DND-41 (cell line): ENCODE measurements at regions not wholly inside any gene's neighbourhood (a gene's known extent, or its start where the extent isn't known, plus 50 kb on each side); places are given as distances from the start of the nearest gene placed in this dataset.

ENCODE experiments used
- ATAC-seq: fragments of 200-7000 bp; cut with Tn5 transposase; 3 replicates; pipeline ENCODE4 v1.9.1; 2021; ENCODE audit warnings: low read depth; ENCODE audit not compliant: insufficient read depth
- DNase-seq: peaks from one replicate; pipeline ENCODE4 v3.0.0-alpha.2; 2020
- H2AFZ ChIP-seq: 2 replicates; pipeline ENCODE4 v1.6.0; 2012; ENCODE audit warnings: low read depth, low read length
- H3K27ac ChIP-seq: 2 replicates; pipeline ENCODE4 v1.5.1; 2012; ENCODE audit warnings: low read length, inconsistent platforms
- H3K27me3 ChIP-seq: fragments of 200-600 bp; sonication (generic); 2 replicates; pipeline ENCODE4 v1.6.0; 2012; ENCODE audit warnings: low read length, mild to moderate bottlenecking, inconsistent platforms; ENCODE audit not compliant: insufficient read depth, poor library complexity
- H3K36me3 ChIP-seq: 2 replicates; pipeline ENCODE4 v1.5.1; 2012; ENCODE audit warnings: low read length, inconsistent platforms; ENCODE audit not compliant: insufficient read depth
- H3K4me1 ChIP-seq: 2 replicates; pipeline ENCODE4 v1.5.1; 2012; ENCODE audit warnings: mild to moderate bottlenecking, low read length; ENCODE audit not compliant: insufficient read depth
- H3K4me2 ChIP-seq: 2 replicates; pipeline ENCODE4 v1.6.0; 2012; ENCODE audit warnings: mild to moderate bottlenecking, moderate library complexity, low read length, inconsistent platforms; ENCODE audit not compliant: insufficient read depth
- H3K4me3 ChIP-seq, 2 experiments: fragments of 200-600 bp in 1 of 2; shearing (Covaris generic) in 1 of 2; 2 replicates each; pipeline ENCODE4 v1.5.1; 2012 to 2016; ENCODE audit warnings: inconsistent platforms in 2 of 2, low read length in 2 of 2, mild to moderate bottlenecking in 2 of 2, low read depth in 1 of 2, moderate library complexity in 1 of 2
- H3K79me2 ChIP-seq: 2 replicates; pipeline ENCODE4 v1.6.0; 2012; ENCODE audit warnings: low read length, inconsistent platforms; ENCODE audit not compliant: insufficient read depth
- H3K9ac ChIP-seq: 2 replicates; pipeline ENCODE4 v1.6.0; 2012; ENCODE audit warnings: low read depth, mild to moderate bottlenecking, inconsistent platforms, low read length, moderate library complexity
- H3K9me3 ChIP-seq: 2 replicates; pipeline ENCODE4 v1.5.1; 2012; ENCODE audit warnings: low read length, moderate library complexity, mild to moderate bottlenecking, inconsistent platforms; ENCODE audit not compliant: insufficient read depth, severe bottlenecking
- H4K20me1 ChIP-seq: 2 replicates; pipeline ENCODE4 v1.6.0; 2012; ENCODE audit warnings: low read length; ENCODE audit not compliant: insufficient read depth
- EZH2 ChIP-seq: IDR thresholded peaks from 3 replicates; pipeline ENCODE4 v1.6.1; 2012; ENCODE audit warnings: borderline replicate concordance, low read depth, mild to moderate bottlenecking, moderate library complexity, low read length, inconsistent platforms; ENCODE audit not compliant: severe bottlenecking
- TF ChIP-seq, protein P1 (sequence below): IDR thresholded peaks from 2 replicates; pipeline ENCODE4 v1.5.1; 2012; ENCODE audit warnings: borderline replicate concordance, low read length, moderate library complexity, mild to moderate bottlenecking; ENCODE audit not compliant: poor library complexity, severe bottlenecking; ENCODE audit errors: extremely low read depth

DNA sequence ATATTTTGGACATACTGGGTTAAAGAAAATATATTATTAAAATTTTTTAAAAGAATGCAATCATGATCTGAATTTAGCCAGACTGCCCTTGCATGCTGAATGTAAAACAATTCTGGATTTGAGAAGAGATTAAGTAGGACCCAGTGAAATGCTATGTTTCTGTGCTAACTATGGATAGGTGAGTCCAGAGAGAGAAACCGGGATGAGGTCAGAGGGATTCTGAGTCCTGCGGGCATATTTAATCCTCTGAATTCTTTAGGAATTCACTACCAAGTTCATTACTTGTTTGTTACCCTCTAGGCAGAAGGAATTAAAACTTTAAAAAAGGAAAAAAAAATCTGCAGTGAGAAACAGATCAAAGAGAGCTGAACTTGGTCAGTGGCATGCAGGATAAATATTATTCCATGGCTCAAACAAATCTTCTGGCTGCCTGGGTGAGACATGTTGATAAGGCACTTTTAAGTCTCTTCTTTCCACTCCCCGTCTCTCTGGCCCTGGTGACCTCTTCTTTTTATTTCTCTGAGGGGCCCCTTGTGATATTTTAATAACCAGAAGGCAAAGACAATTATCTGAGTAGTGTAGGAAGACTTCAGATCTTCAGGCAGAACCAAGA lies 50.2 kb upstream of the LYZL1 start:
- no peak overlapping the region for H3K27ac ChIP-seq
- H3K4me3 ChIP-seq: no peak overlapping the region
- H3K27me3 ChIP-seq: peaks cover 7% of the 10 kb centered on the region
- TF ChIP-seq, protein P1, sequence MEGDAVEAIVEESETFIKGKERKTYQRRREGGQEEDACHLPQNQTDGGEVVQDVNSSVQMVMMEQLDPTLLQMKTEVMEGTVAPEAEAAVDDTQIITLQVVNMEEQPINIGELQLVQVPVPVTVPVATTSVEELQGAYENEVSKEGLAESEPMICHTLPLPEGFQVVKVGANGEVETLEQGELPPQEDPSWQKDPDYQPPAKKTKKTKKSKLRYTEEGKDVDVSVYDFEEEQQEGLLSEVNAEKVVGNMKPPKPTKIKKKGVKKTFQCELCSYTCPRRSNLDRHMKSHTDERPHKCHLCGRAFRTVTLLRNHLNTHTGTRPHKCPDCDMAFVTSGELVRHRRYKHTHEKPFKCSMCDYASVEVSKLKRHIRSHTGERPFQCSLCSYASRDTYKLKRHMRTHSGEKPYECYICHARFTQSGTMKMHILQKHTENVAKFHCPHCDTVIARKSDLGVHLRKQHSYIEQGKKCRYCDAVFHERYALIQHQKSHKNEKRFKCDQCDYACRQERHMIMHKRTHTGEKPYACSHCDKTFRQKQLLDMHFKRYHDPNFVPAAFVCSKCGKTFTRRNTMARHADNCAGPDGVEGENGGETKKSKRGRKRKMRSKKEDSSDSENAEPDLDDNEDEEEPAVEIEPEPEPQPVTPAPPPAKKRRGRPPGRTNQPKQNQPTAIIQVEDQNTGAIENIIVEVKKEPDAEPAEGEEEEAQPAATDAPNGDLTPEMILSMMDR: no peak
- TF ChIP-seq EZH2: no peak
- H2AFZ ChIP-seq: no peak overlapping the region
- no peak overlapping the region for H3K9ac ChIP-seq
- no peaks in the 10 kb centered on the region for H3K79me2 ChIP-seq
- no peaks in the 10 kb centered on the region for H4K20me1 ChIP-seq
- no peaks in the 10 kb centered on the region for H3K4me1 ChIP-seq
- no peak for DNase-seq
- no peak overlapping the region for H3K4me2 ChIP-seq
- ATAC-seq: no peak
- no peaks in the 10 kb centered on the region for H3K36me3 ChIP-seq
- H3K9me3 ChIP-seq: no peaks in the 10 kb centered on the region
